MM.1S (cell line): ENCODE measurements at regions not wholly inside any gene's neighbourhood (a gene's known extent, or its start where the extent isn't known, plus 50 kb on each side); places are given as distances from the start of the nearest gene placed in this dataset.

ENCODE experiments used
- DNase-seq: peaks from one replicate; pipeline ENCODE4 v3.0.0-alpha.2; 2015
- H2AFZ ChIP-seq: fragments of 300-600 bp; sonication (generic); 2 replicates; pipeline ENCODE4 v1.6.0; 2016; ENCODE audit warnings: antibody characterized with exemption, low read length
- H3F3A ChIP-seq: fragments of 300-600 bp; sonication (generic); 2 replicates; pipeline ENCODE4 v1.6.1; 2016; ENCODE audit warnings: mild to moderate bottlenecking, antibody characterized with exemption, low read length, moderate library complexity, mixed read lengths; ENCODE audit not compliant: insufficient read depth
- H3K27ac ChIP-seq: fragments of 300-600 bp; sonication (generic); 2 replicates; pipeline ENCODE4 v1.5.1; 2016; ENCODE audit warnings: mild to moderate bottlenecking, low read length
- H3K27me3 ChIP-seq: fragments of 300-600 bp; sonication (generic); replicated peaks from 2 replicates; pipeline ENCODE4 v1.6.0; 2016; ENCODE audit warnings: low read length; ENCODE audit not compliant: insufficient read depth
- H3K36me3 ChIP-seq: fragments of 300-600 bp; sonication (generic); replicated peaks from 2 replicates; pipeline ENCODE4 v1.6.1; 2016; ENCODE audit warnings: mild to moderate bottlenecking, low read length, mixed read lengths; ENCODE audit not compliant: insufficient read depth
- H3K4me1 ChIP-seq: fragments of 300-600 bp; sonication (generic); 2 replicates; pipeline ENCODE4 v1.6.1; 2016; ENCODE audit warnings: low read length, mixed read lengths
- H3K4me2 ChIP-seq: fragments of 300-600 bp; sonication (generic); 2 replicates; pipeline ENCODE4 v1.6.0; 2016; ENCODE audit warnings: low read depth, low read length
- H3K4me3 ChIP-seq: fragments of 300-600 bp; sonication (generic); 2 replicates; pipeline ENCODE4 v1.5.1; 2016; ENCODE audit warnings: low read length, mixed read lengths
- H3K79me2 ChIP-seq: fragments of 300-600 bp; sonication (generic); 2 replicates; pipeline ENCODE4 v1.6.1; 2016; ENCODE audit warnings: mixed run types, low read length, mixed read lengths
- H3K9ac ChIP-seq: fragments of 300-600 bp; sonication (generic); 2 replicates; pipeline ENCODE4 v1.6.1; 2016; ENCODE audit warnings: low read length, mixed read lengths
- H3K9me2 ChIP-seq: fragments of 300-600 bp; sonication (generic); replicated peaks from 2 replicates; pipeline ENCODE4 v1.6.1; 2016; ENCODE audit warnings: mild to moderate bottlenecking, low read length, mixed read lengths; ENCODE audit not compliant: insufficient read depth
- H3K9me3 ChIP-seq: fragments of 300-600 bp; sonication (generic); replicated peaks from 2 replicates; pipeline ENCODE4 v1.6.1; 2016; ENCODE audit warnings: mild to moderate bottlenecking, low read length, mixed read lengths; ENCODE audit not compliant: insufficient read depth
- H4K20me1 ChIP-seq: fragments of 300-600 bp; sonication (generic); 2 replicates; pipeline ENCODE4 v1.6.1; 2016; ENCODE audit warnings: mild to moderate bottlenecking, low read length, moderate library complexity, mixed read lengths; ENCODE audit not compliant: insufficient read depth
- CTCF ChIP-seq: fragments of 300-600 bp; sonication (generic); IDR thresholded peaks from 2 replicates; pipeline ENCODE4 v1.5.1; 2016; ENCODE audit warnings: antibody characterized with exemption, low read length, mixed read lengths
- EZH2 ChIP-seq: fragments of 300-600 bp; sonication (generic); optimal IDR thresholded peaks from 2 replicates; pipeline ENCODE3; 2017; ENCODE audit warnings: low read depth, mild to moderate bottlenecking, antibody characterized with exemption, low read length, mixed read lengths
- EZH2phosphoT487 ChIP-seq: fragments of 300-600 bp; sonication (generic); IDR thresholded peaks from 2 replicates; pipeline ENCODE4 v1.6.1; 2018; ENCODE audit warnings: antibody characterized with exemption, low read length

- no peaks in the 10 kb centered on the region for H3K27me3 ChIP-seq
- H3K4me2 ChIP-seq, result no peak overlapping the region
- H3K27ac ChIP-seq, result no peak overlapping the region
- no peaks in the 10 kb centered on the region for H3K4me1 ChIP-seq
- H3F3A ChIP-seq, result no peaks in the 10 kb centered on the region
- no peak for TF ChIP-seq EZH2phosphoT487
- TF ChIP-seq EZH2, result no peak
- TF ChIP-seq CTCF, result no peak
- no peak overlapping the region for H3K9ac ChIP-seq
- no peak overlapping the region for H2AFZ ChIP-seq
- DNase-seq, result no peak
- H3K36me3 ChIP-seq, result no peaks in the 10 kb centered on the region
- H4K20me1 ChIP-seq, result no peaks in the 10 kb centered on the region
- no peaks in the 10 kb centered on the region for H3K79me2 ChIP-seq
- H3K9me3 ChIP-seq, result no peaks in the 10 kb centered on the region
- no peak overlapping the region for H3K4me3 ChIP-seq
- H3K9me2 ChIP-seq, result no peaks in the 10 kb centered on the region
Observed at GRCh38 chr5:38167562-38167996, 90.8 kb upstream of the EGFLAM start.

- no peak for DNase-seq
- Histone ChIP-seq H2AFZ (no peak overlapping the region), H3F3A (no peaks in the 10 kb centered on the region), H3K79me2 (no peaks in the 10 kb centered on the region), H3K27me3 (no peaks in the 10 kb centered on the region), H3K4me1 (no peaks in the 10 kb centered on the region), H3K27ac (no peak overlapping the region), H3K9me3 (no peaks in the 10 kb centered on the region), H3K9me2 (no peaks in the 10 kb centered on the region), H3K4me2 (no peak overlapping the region), H4K20me1 (no peaks in the 10 kb centered on the region), H3K9ac (no peak overlapping the region), H3K4me3 (no peak overlapping the region), H3K36me3 (no peaks in the 10 kb centered on the region)
- no peak for TF ChIP-seq EZH2phosphoT487
- TF ChIP-seq EZH2, result no peak
- TF ChIP-seq CTCF, result no peak
Observed at GRCh38 chr5:38166832-38167231, 91.5 kb upstream of the EGFLAM start.

GRCh38 chr5:38165435-38165834 lies 92.9 kb upstream of the EGFLAM start:
- Histone ChIP-seq H3K9me2 (no peaks in the 10 kb centered on the region), H3K79me2 (no peaks in the 10 kb centered on the region), H3F3A (no peaks in the 10 kb centered on the region), H3K9me3 (no peaks in the 10 kb centered on the region), H3K9ac (no peak overlapping the region), H3K4me3 (no peak overlapping the region), H4K20me1 (no peaks in the 10 kb centered on the region), H2AFZ (no peak overlapping the region), H3K27me3 (no peaks in the 10 kb centered on the region), H3K36me3 (no peaks in the 10 kb centered on the region), H3K4me2 (no peak overlapping the region), H3K4me1 (no peaks in the 10 kb centered on the region), H3K27ac (no peak overlapping the region)
- DNase-seq, result no peak
- TF ChIP-seq CTCF, result no peak
- no peak for TF ChIP-seq EZH2phosphoT487
- no peak for TF ChIP-seq EZH2
